ENCODE measurements at regions not wholly inside any gene's neighbourhood (a gene's known extent, or its start where the extent isn't known, plus 50 kb on each side); places are given as distances from the start of the nearest gene placed in this dataset.

- TF ChIP-seq, protein P1, sequence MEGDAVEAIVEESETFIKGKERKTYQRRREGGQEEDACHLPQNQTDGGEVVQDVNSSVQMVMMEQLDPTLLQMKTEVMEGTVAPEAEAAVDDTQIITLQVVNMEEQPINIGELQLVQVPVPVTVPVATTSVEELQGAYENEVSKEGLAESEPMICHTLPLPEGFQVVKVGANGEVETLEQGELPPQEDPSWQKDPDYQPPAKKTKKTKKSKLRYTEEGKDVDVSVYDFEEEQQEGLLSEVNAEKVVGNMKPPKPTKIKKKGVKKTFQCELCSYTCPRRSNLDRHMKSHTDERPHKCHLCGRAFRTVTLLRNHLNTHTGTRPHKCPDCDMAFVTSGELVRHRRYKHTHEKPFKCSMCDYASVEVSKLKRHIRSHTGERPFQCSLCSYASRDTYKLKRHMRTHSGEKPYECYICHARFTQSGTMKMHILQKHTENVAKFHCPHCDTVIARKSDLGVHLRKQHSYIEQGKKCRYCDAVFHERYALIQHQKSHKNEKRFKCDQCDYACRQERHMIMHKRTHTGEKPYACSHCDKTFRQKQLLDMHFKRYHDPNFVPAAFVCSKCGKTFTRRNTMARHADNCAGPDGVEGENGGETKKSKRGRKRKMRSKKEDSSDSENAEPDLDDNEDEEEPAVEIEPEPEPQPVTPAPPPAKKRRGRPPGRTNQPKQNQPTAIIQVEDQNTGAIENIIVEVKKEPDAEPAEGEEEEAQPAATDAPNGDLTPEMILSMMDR (IDR thresholded peaks at IDR 0.05; ENCODE audit: low read depth, low read length, poor library complexity, severe bottlenecking): no peak
- TF ChIP-seq EZH2phosphoT487 (IDR thresholded peaks at IDR 0.05; ENCODE audit: borderline replicate concordance, low read length): no peak
Observed at GRCh38 chr5:58266402-58266801, 193.5 kb downstream of the PLK2 start.

Measured in DOHH2 (cell line).